OCI-LY7 (cell line): ENCODE measurements at regions not wholly inside any gene's neighbourhood (a gene's known extent, or its start where the extent isn't known, plus 50 kb on each side); places are given as distances from the start of the nearest gene placed in this dataset.

ENCODE experiments used
- BruUV-seq: library from RNA; stranded (reverse); fragments of 400-500 nt; replicated peaks from 2 replicates; lab custom pipeline; 2021; lab: Mats Ljungman, UMichigan
- CTCF ChIA-PET: fragments of 300-600 bp; sonication (Branson Sonifier 250); formaldehyde crosslinking; loops from one replicate; lab custom pipeline; 2022; ENCODE audit warnings: antibody characterized with exemption; ENCODE audit not compliant: unreplicated experiment; lab: Charles Lee
- POLR2A ChIA-PET: fragments of 300-600 bp; sonication (Branson Sonifier 250); formaldehyde crosslinking; loops from one replicate; lab custom pipeline; 2022; ENCODE audit warnings: antibody characterized with exemption; lab: Charles Lee
- DNase-seq: peaks from one replicate; pipeline ENCODE4 v3.0.0-alpha.2; 2015; ENCODE audit warnings: low spot score
- H2AFZ ChIP-seq: fragments of 200-600 bp; sonication (generic), shearing (Covaris generic); 2 replicates; pipeline ENCODE4 v1.6.1; 2014; ENCODE audit warnings: mild to moderate bottlenecking, antibody characterized with exemption, low read length, moderate library complexity
- H3K27ac ChIP-seq: fragments of 200-600 bp; sonication (generic); 2 replicates; pipeline ENCODE4 v1.5.1; 2014; ENCODE audit warnings: mixed run types, low read depth, mild to moderate bottlenecking, moderate library complexity, low read length, inconsistent platforms; ENCODE audit not compliant: poor library complexity, severe bottlenecking
- H3K36me3 ChIP-seq: fragments of 200-600 bp; sonication (generic); 2 replicates; pipeline ENCODE4 v1.6.1; 2014; ENCODE audit warnings: mild to moderate bottlenecking, antibody characterized with exemption, low read length, moderate library complexity, mixed read lengths; ENCODE audit not compliant: insufficient read depth
- H3K4me1 ChIP-seq: fragments of 200-600 bp; sonication (generic); 2 replicates; pipeline ENCODE4 v1.5.1; 2014; ENCODE audit warnings: mild to moderate bottlenecking, low read length; ENCODE audit not compliant: insufficient read depth, poor library complexity, severe bottlenecking
- H3K4me2 ChIP-seq: fragments of 200-600 bp; sonication (generic); 2 replicates; pipeline ENCODE4 v1.6.1; 2014; ENCODE audit warnings: mild to moderate bottlenecking, low read length
- H3K4me3 ChIP-seq: fragments of 200-600 bp; sonication (generic); 2 replicates; pipeline ENCODE4 v1.5.1; 2014; ENCODE audit warnings: mild to moderate bottlenecking, low read depth, low read length; ENCODE audit not compliant: poor library complexity, severe bottlenecking
- H3K79me2 ChIP-seq: fragments of 200-600 bp; sonication (generic); 2 replicates; pipeline ENCODE4 v1.6.1; 2016; ENCODE audit warnings: low read depth, mild to moderate bottlenecking, low read length, moderate library complexity, mixed read lengths; ENCODE audit not compliant: insufficient read depth
- H3K9me2 ChIP-seq: fragments of 200-600 bp; sonication (generic); 2 replicates; pipeline ENCODE4 v1.6.1; 2016; ENCODE audit warnings: mild to moderate bottlenecking, low read length, mixed read lengths; ENCODE audit not compliant: insufficient read depth
- H3K9me3 ChIP-seq: fragments of 200-600 bp; sonication (generic); 2 replicates; pipeline ENCODE4 v1.6.1; 2014; ENCODE audit warnings: mild to moderate bottlenecking, mixed run types, low read length, mixed read lengths
- H4K20me1 ChIP-seq: fragments of 200-600 bp; sonication (generic); 2 replicates; pipeline ENCODE4 v1.6.1; 2014; ENCODE audit warnings: mild to moderate bottlenecking, antibody characterized with exemption, low read length, moderate library complexity, mixed read lengths; ENCODE audit not compliant: insufficient read depth
- EZH2phosphoT487 ChIP-seq: fragments of 200-600 bp; sonication (generic); IDR thresholded peaks from 2 replicates; pipeline ENCODE4 v1.6.1; 2018; ENCODE audit warnings: low read depth, borderline replicate concordance, mild to moderate bottlenecking, mixed run types, antibody characterized with exemption, low read length, moderate library complexity, mixed read lengths
- intact Hi-C: fragments of 100-400 bp; cut with micrococcal nuclease; formaldehyde crosslinking; loops from one replicate; pipeline ENCODE4 v1.10.0; 2022; ENCODE audit not compliant: unreplicated experiment
- TF ChIP-seq, protein P1 (sequence below): fragments of 200-600 bp; sonication (generic); conservative IDR thresholded peaks from 2 replicates; pipeline ENCODE4 v1.5.1; 2014; ENCODE audit warnings: mild to moderate bottlenecking, antibody characterized with exemption, low read length, moderate library complexity, mixed read lengths

DNA sequence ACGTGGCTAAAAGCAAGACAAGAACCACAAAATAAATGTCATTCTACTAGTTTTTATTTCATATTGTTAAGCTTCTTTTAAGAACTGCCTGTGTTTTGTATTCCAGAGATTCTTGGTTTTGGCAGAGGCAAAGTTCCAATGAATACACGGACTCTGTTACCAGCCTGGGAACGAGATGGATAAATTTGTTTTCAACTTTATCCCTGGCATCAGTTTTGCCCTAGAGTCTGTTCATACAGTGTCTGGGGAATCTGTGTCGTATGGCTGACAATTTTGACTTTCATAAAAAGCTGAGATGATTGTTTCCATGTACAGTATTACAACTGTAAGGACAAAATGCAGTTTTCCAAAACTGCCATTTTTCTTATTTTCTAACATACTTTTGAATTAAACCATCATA is 327.6 kb downstream of the TBC1D4 start:
- no peaks in the 10 kb centered on the region for H3K9me2 ChIP-seq
- DNase-seq, result no peak
- BruUV-seq, result no TSS peak
- no peaks in the 10 kb centered on the region for H3K4me1 ChIP-seq
- no peak overlapping the region for H2AFZ ChIP-seq
- no peak for TF ChIP-seq EZH2phosphoT487
- TF ChIP-seq, protein P1, sequence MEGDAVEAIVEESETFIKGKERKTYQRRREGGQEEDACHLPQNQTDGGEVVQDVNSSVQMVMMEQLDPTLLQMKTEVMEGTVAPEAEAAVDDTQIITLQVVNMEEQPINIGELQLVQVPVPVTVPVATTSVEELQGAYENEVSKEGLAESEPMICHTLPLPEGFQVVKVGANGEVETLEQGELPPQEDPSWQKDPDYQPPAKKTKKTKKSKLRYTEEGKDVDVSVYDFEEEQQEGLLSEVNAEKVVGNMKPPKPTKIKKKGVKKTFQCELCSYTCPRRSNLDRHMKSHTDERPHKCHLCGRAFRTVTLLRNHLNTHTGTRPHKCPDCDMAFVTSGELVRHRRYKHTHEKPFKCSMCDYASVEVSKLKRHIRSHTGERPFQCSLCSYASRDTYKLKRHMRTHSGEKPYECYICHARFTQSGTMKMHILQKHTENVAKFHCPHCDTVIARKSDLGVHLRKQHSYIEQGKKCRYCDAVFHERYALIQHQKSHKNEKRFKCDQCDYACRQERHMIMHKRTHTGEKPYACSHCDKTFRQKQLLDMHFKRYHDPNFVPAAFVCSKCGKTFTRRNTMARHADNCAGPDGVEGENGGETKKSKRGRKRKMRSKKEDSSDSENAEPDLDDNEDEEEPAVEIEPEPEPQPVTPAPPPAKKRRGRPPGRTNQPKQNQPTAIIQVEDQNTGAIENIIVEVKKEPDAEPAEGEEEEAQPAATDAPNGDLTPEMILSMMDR, result no peak
- POLR2A ChIA-PET, result interaction anchor here (0.7 kb wide), 1 partner anchor 838 kb away, joined by 3 read pairs; no protein-coding TSS in a partner anchor
- H4K20me1 ChIP-seq, result no peaks in the 10 kb centered on the region
- H3K9me3 ChIP-seq, result no peaks in the 10 kb centered on the region
- H3K4me3 ChIP-seq, result no peak overlapping the region
- intact Hi-C loops, result no loop called here
- no peaks in the 10 kb centered on the region for H3K79me2 ChIP-seq
- CTCF ChIA-PET, result no interaction called here
- H3K4me2 ChIP-seq, result no peak overlapping the region
- no peak overlapping the region for H3K27ac ChIP-seq
- H3K36me3 ChIP-seq, result no peaks in the 10 kb centered on the region

- H3K4me2 ChIP-seq, result no peak overlapping the region
- CTCF ChIA-PET, result no interaction called here
- intact Hi-C loops, result no loop called here
- no peaks in the 10 kb centered on the region for H4K20me1 ChIP-seq
- no peak for TF ChIP-seq EZH2phosphoT487
- TF ChIP-seq, protein P1, result no peak
- H3K4me3 ChIP-seq, result no peak overlapping the region
- DNase-seq, result no peak
- no peaks in the 10 kb centered on the region for H3K36me3 ChIP-seq
- no peaks in the 10 kb centered on the region for H3K79me2 ChIP-seq
- POLR2A ChIA-PET, result no interaction called here
- H3K9me2 ChIP-seq, result no peaks in the 10 kb centered on the region
- no peak overlapping the region for H3K27ac ChIP-seq
- H3K9me3 ChIP-seq, result no peaks in the 10 kb centered on the region
- BruUV-seq, result no TSS peak
- no peak overlapping the region for H2AFZ ChIP-seq
- H3K4me1 ChIP-seq, result no peaks in the 10 kb centered on the region
Measured at GRCh38 chr13:75153834-75154233, 328.1 kb downstream of the TBC1D4 start.

GRCh38 chr13:75153386-75153785 is 328.6 kb downstream of the TBC1D4 start:
- Histone ChIP-seq H3K79me2 (no peaks in the 10 kb centered on the region), H3K36me3 (no peaks in the 10 kb centered on the region), H3K9me3 (no peaks in the 10 kb centered on the region), H3K9me2 (no peaks in the 10 kb centered on the region), H2AFZ (no peak overlapping the region), H3K27ac (no peak overlapping the region), H4K20me1 (no peaks in the 10 kb centered on the region), H3K4me1 (no peaks in the 10 kb centered on the region), H3K4me3 (no peak overlapping the region), H3K4me2 (no peak overlapping the region)
- DNase-seq, result no peak
- BruUV-seq, result no TSS peak
- TF ChIP-seq, protein P1, result no peak
- TF ChIP-seq EZH2phosphoT487, result no peak
- ChIA-PET POLR2A (no interaction called here), CTCF (no interaction called here)
- intact Hi-C loops, result no loop called here
